Activated B cell treated with CpG ODN at 0.5 μM for 24 hours (primary cell): ENCODE measurements at regions not wholly inside any gene's neighbourhood (a gene's known extent, or its start where the extent isn't known, plus 50 kb on each side); places are given as distances from the start of the nearest gene placed in this dataset.
"Not testable (repeated sequence)": the region's sequence is repeated elsewhere in the genome, so short reads cannot be mapped to it uniquely, and the experiment has no call there.

Experiments used
- ATAC-seq: fragments of 200-7000 bp; cut with Tn5 transposase; one replicate; pipeline ENCODE4 v1.10.0; 2021; ENCODE audit warnings: low read depth, mild to moderate bottlenecking, moderate library complexity
- CTCF ChIA-PET: fragments of 350-600 bp; sonication (Branson Sonifier 250); formaldehyde crosslinking; loops from one replicate; lab custom pipeline; 2021; ENCODE audit warnings: antibody characterized with exemption; lab: Charles Lee
- POLR2A ChIA-PET: fragments of 350-600 bp; sonication (Branson Sonifier 250); formaldehyde crosslinking; loops from one replicate; lab custom pipeline; 2021; ENCODE audit warnings: antibody characterized with exemption; lab: Charles Lee
- DNase-seq: peaks from one replicate; pipeline ENCODE4 v3.0.0; 2022
- H3K27ac Mint-ChIP-seq: one replicate; pipeline ENCODE4 v1.8.0; 2020; ENCODE audit warnings: mixed read lengths
- H3K27me3 Mint-ChIP-seq: one replicate; pipeline ENCODE4 v1.8.0; 2021; ENCODE audit warnings: mixed read lengths
- H3K36me3 Mint-ChIP-seq: one replicate; pipeline ENCODE4 v1.8.0; 2021; ENCODE audit warnings: low read depth, mixed read lengths
- H3K4me1 Mint-ChIP-seq: one replicate; pipeline ENCODE4 v1.8.0; 2021; ENCODE audit warnings: mixed read lengths
- H3K4me3 Mint-ChIP-seq: one replicate; pipeline ENCODE4 v1.8.0; 2020; ENCODE audit warnings: mild to moderate bottlenecking, mixed read lengths
- H3K9me3 Mint-ChIP-seq: one replicate; pipeline ENCODE4 v1.8.0; 2020; ENCODE audit warnings: mixed read lengths
- intact Hi-C: fragments of 100-400 bp; cut with micrococcal nuclease; formaldehyde crosslinking; loops from one replicate; pipeline ENCODE4 v1.15.1; 2024
- TF ChIP-seq, protein P1 (sequence below): fragments of 200-600 bp; IDR thresholded peaks from one replicate; pipeline ENCODE4 v1.8.0; 2022; ENCODE audit warnings: antibody characterized with exemption, mild to moderate bottlenecking

DNA sequence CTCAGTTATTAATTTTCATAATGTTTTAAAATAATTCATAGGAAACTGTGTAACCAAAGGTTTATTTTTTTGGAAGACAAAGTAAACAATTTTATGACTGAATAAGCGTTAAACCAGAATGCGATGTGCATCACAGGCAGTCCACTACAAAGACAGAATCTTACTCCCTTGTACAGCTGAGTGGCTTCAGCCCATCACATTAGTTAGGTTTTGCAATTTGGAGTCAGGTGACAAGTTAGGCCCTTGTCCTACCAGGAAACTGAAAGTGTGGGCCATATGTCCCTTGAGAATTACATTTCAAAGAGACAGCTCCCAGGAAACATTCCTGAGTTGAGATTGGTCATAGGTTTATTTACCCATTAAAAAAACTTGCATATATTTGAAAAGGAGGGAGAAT, 156.3 kb downstream of the MEX3B start:
- CTCF ChIA-PET, result no interaction called here
- H3K4me3 Mint-ChIP-seq, result no peak overlapping the region

DNA sequence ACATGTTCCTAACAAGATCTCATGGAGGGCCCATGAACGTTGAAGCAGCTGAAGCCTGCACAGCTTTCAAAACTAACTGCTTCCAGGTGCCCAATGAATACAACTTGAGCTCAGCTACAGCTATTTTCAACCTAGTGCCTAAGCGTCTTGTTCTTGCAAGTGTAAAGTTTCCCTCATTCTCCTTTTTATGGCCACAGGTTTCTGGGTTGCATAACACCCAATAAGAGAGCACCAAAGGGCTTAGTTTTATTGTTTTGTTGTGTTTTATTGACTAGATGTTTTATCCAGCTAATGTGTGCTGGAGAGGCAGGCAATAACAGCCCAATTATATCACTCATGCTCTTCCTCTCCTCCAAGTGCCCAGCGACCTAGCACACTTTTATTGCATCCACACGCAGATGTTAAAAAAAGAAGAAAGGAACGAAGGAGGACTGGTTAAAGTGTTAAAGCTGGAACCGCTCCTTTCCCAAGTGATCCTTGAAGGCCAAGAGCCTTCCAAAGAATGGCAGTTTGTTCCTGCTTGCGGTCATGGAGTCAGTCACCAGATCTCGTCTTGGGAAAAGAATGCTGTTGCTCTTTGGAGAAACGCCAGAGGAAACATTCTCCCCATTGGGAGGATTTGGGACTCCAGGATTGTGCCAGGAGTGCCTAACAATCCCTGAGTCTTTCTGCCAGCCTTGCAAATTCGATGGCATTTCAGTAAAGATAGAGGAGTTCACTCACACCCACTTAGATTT, 156.9 kb downstream of the MEX3B start:
- H3K27me3 Mint-ChIP-seq, result peaks cover 9% of the 10 kb centered on the region
- peaks cover 3% of the 10 kb centered on the region for H3K9me3 Mint-ChIP-seq
- TF ChIP-seq, protein P1, sequence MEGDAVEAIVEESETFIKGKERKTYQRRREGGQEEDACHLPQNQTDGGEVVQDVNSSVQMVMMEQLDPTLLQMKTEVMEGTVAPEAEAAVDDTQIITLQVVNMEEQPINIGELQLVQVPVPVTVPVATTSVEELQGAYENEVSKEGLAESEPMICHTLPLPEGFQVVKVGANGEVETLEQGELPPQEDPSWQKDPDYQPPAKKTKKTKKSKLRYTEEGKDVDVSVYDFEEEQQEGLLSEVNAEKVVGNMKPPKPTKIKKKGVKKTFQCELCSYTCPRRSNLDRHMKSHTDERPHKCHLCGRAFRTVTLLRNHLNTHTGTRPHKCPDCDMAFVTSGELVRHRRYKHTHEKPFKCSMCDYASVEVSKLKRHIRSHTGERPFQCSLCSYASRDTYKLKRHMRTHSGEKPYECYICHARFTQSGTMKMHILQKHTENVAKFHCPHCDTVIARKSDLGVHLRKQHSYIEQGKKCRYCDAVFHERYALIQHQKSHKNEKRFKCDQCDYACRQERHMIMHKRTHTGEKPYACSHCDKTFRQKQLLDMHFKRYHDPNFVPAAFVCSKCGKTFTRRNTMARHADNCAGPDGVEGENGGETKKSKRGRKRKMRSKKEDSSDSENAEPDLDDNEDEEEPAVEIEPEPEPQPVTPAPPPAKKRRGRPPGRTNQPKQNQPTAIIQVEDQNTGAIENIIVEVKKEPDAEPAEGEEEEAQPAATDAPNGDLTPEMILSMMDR, result no peak
- intact Hi-C loops, result no loop called here
- H3K36me3 Mint-ChIP-seq, result no peaks in the 10 kb centered on the region
- H3K4me3 Mint-ChIP-seq, result no peak overlapping the region
- ChIA-PET POLR2A (no interaction called here), CTCF (no interaction called here)
- no peaks in the 10 kb centered on the region for H3K4me1 Mint-ChIP-seq
- ATAC-seq (no peak), DNase-seq (no peak)
- no peak overlapping the region for H3K27ac Mint-ChIP-seq

More for the DNA sequence above, 156.3 kb downstream of the MEX3B start:
- Mint-ChIP-seq H3K27me3 (peaks cover 9% of the 10 kb centered on the region), H3K4me1 (no peaks in the 10 kb centered on the region), H3K36me3 (no peaks in the 10 kb centered on the region), H3K27ac (no peak overlapping the region), H3K9me3 (peaks cover 3% of the 10 kb centered on the region)
- TF ChIP-seq, protein P1, result no peak
- POLR2A ChIA-PET, result no interaction called here
- DNase-seq (no peak), ATAC-seq (no peak)
- intact Hi-C loops, result no loop called here

DNA sequence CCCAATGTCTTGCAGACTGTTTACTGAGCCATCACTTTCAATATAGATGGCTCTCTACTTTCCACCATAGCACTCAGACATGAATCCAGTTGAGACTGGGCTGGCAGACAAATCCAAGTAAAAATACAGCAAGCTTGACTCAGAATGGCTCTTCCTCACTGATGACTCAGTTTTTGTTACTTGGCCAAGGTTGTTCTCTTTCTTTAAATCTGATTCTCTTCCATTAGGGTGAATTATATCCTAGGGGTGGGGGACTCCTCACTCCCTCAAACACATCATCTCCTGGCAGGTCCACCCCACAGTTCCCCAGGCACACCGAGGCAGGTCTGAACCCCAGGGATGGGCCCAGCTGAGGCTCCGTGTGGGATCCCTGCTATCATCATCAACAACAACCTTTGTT, 157.9 kb downstream of the MEX3B start:
- POLR2A ChIA-PET, result no interaction called here
- DNase-seq, result no peak
- no peak for ATAC-seq
- peaks cover 3% of the 10 kb centered on the region for H3K9me3 Mint-ChIP-seq
- no peak overlapping the region for H3K27ac Mint-ChIP-seq
- TF ChIP-seq, protein P1, result no peak
- intact Hi-C loops, result no loop called here
- H3K4me1 Mint-ChIP-seq, result no peaks in the 10 kb centered on the region
- no peak overlapping the region for H3K4me3 Mint-ChIP-seq
- H3K36me3 Mint-ChIP-seq, result no peaks in the 10 kb centered on the region
- H3K27me3 Mint-ChIP-seq, result peaks cover 9% of the 10 kb centered on the region
- CTCF ChIA-PET, result no interaction called here

DNA sequence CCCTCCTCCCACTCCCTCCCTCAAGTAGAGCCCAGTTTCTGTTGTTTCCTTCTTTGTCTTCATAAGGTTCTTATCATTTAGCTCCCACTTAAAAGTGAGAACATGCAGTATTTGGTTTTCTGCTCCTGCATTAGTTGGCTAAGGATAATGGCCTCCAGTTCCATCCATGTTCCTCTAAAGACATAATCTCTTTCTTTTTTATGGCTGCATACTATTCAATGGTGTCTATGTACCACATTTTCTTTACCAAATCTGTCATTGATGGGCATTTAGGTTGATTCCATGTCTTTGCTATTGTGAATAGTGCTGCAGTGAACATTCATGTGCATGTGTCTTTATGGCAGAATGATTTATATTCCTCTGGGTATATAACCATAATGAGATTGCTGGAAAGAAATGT, 158.6 kb downstream of the MEX3B start:
- ATAC-seq, POLR2A ChIA-PET, CTCF ChIA-PET, H3K27ac Mint-ChIP-seq, H3K36me3 Mint-ChIP-seq, H3K4me1 Mint-ChIP-seq, intact Hi-C loops, H3K9me3 Mint-ChIP-seq, DNase-seq, H3K4me3 Mint-ChIP-seq: not testable (repeated sequence)
- peaks cover 11% of the 10 kb centered on the region for H3K27me3 Mint-ChIP-seq

DNA sequence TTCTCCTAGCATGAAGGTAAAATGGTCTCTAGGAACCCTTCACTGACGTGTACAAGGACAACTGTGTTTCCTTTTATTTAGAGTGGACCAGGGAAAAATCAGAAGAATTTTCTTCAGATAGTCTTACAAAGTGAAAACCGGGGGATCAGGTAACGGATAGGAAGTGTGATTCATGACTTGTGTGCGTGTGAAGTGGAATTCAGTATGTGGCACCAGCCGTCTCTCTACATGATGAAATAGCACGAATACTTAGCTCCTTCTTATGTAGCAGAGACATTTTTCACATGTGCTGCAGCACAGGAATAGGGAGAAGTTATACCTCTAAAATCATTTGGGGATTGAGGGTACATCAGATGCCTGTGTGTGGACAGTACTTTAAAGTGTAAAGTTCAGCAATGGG, 159.2 kb downstream of the MEX3B start:
- Mint-ChIP-seq H3K4me3 (no peak overlapping the region), H3K27me3 (peaks cover 15% of the 10 kb centered on the region), H3K4me1 (no peaks in the 10 kb centered on the region), H3K36me3 (no peaks in the 10 kb centered on the region), H3K9me3 (peaks cover 3% of the 10 kb centered on the region), H3K27ac (no peak overlapping the region)
- POLR2A ChIA-PET, result no interaction called here
- intact Hi-C loops, result no loop called here
- TF ChIP-seq, protein P1, result no peak
- ATAC-seq, result no peak
- no peak for DNase-seq
- CTCF ChIA-PET, result no interaction called here

DNA sequence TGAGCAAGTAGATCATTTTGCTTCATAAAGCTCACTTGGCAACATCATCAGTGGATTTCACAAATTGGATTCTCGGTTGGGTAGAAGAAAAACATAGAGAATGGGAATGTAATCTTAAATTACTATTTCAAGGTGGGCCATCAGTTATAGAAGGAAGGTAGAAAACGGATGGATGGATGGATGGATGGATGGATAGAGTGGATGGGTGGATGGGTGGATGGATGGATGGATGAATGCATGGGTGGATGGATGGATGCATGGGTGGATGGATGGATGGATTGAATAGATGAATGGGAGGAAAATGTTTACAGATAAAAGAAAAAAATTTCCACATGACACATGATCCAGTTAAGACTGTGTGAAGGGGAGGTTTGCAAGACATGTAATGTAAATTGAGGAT, 159.7 kb downstream of the MEX3B start:
- no peak for ATAC-seq
- CTCF ChIA-PET, result no interaction called here
- POLR2A ChIA-PET, result no interaction called here
- Mint-ChIP-seq H3K27ac (no peak overlapping the region), H3K36me3 (no peaks in the 10 kb centered on the region), H3K27me3 (peaks cover 17% of the 10 kb centered on the region), H3K4me3 (no peak overlapping the region), H3K4me1 (no peaks in the 10 kb centered on the region), H3K9me3 (peaks cover 3% of the 10 kb centered on the region)
- intact Hi-C loops, result no loop called here
- TF ChIP-seq, protein P1, result no peak
- DNase-seq, result no peak
